Activated CD8-positive, alpha-beta T cell treated with anti-CD3 and anti-CD28 coated beads for 36 hours (primary cell): ENCODE measurements at regions not wholly inside any gene's neighbourhood (a gene's known extent, or its start where the extent isn't known, plus 50 kb on each side); places are given as distances from the start of the nearest gene placed in this dataset.

ENCODE experiments used
- ATAC-seq: fragments of 200-7000 bp; cut with Tn5 transposase; one replicate; pipeline ENCODE4 v1.10.0; 2021; ENCODE audit warnings: mild to moderate bottlenecking, moderate library complexity
- CTCF ChIA-PET: fragments of 350-600 bp; sonication (Branson Sonifier 250); formaldehyde crosslinking; loops from one replicate; lab custom pipeline; 2021; ENCODE audit warnings: antibody characterized with exemption; lab: Charles Lee
- POLR2A ChIA-PET: fragments of 350-600 bp; sonication (Branson Sonifier 250); formaldehyde crosslinking; loops from one replicate; lab custom pipeline; 2021; ENCODE audit warnings: antibody characterized with exemption; lab: Charles Lee
- DNase-seq: peaks from one replicate; pipeline ENCODE4 v3.0.0-alpha.2; 2020
- H3K27ac Mint-ChIP-seq: one replicate; pipeline ENCODE4 v1.8.0; 2021; ENCODE audit warnings: mild to moderate bottlenecking, mixed read lengths
- H3K27me3 Mint-ChIP-seq: one replicate; pipeline ENCODE4 v1.8.0; 2021; ENCODE audit warnings: mixed read lengths
- H3K36me3 Mint-ChIP-seq: one replicate; pipeline ENCODE4 v1.8.0; 2021; ENCODE audit warnings: low read depth, mixed read lengths
- H3K4me1 Mint-ChIP-seq: one replicate; pipeline ENCODE4 v1.8.0; 2021; ENCODE audit warnings: low read depth, mixed read lengths
- H3K4me3 Mint-ChIP-seq: one replicate; pipeline ENCODE4 v1.8.0; 2021; ENCODE audit warnings: mild to moderate bottlenecking, moderate library complexity, mixed read lengths
- H3K9me3 Mint-ChIP-seq: one replicate; pipeline ENCODE4 v1.8.0; 2021; ENCODE audit warnings: mixed read lengths
- intact Hi-C: fragments of 100-400 bp; cut with micrococcal nuclease; formaldehyde crosslinking; loops from one replicate; pipeline ENCODE4 v1.10.0; 2022
- TF ChIP-seq, protein P1 (sequence below): fragments of 200-600 bp; IDR thresholded peaks from one replicate; pipeline ENCODE4 v1.8.0; 2022; ENCODE audit warnings: antibody characterized with exemption, mild to moderate bottlenecking

DNA sequence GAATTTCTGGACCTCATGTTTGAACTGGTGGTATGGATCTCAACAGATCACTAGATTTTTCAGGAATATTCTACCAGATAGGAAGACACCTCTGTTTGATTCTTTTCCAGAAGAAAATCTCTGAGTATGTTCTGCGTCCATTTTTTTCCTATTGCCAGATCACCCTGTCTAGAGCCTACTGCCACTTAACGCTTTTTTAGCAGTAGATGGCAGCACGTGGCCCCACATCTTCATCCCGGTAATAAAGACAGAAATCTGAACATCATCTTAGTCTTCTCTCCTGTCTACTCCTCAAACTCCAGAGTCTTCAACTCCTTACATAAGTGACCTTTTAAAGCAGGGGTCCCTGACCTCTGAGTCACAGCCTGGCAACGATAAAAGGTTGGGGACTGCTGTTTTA, 184.7 kb downstream of the TMA16 start:
- H3K27me3 Mint-ChIP-seq: no peaks in the 10 kb centered on the region
- H3K36me3 Mint-ChIP-seq: no peaks in the 10 kb centered on the region
- H3K4me3 Mint-ChIP-seq: no peak overlapping the region
- ChIA-PET CTCF (interaction anchor here (21.5 kb wide), 1 partner anchor 127 kb away, joined by 250 read pairs; no protein-coding TSS in a partner anchor), POLR2A (no interaction called here)
- no peaks in the 10 kb centered on the region for H3K4me1 Mint-ChIP-seq
- intact Hi-C loops: no loop called here
- TF ChIP-seq, protein P1, sequence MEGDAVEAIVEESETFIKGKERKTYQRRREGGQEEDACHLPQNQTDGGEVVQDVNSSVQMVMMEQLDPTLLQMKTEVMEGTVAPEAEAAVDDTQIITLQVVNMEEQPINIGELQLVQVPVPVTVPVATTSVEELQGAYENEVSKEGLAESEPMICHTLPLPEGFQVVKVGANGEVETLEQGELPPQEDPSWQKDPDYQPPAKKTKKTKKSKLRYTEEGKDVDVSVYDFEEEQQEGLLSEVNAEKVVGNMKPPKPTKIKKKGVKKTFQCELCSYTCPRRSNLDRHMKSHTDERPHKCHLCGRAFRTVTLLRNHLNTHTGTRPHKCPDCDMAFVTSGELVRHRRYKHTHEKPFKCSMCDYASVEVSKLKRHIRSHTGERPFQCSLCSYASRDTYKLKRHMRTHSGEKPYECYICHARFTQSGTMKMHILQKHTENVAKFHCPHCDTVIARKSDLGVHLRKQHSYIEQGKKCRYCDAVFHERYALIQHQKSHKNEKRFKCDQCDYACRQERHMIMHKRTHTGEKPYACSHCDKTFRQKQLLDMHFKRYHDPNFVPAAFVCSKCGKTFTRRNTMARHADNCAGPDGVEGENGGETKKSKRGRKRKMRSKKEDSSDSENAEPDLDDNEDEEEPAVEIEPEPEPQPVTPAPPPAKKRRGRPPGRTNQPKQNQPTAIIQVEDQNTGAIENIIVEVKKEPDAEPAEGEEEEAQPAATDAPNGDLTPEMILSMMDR: no peak
- H3K27ac Mint-ChIP-seq: no peak overlapping the region
- DNase-seq: no peak
- ATAC-seq: no peak
- H3K9me3 Mint-ChIP-seq: no peaks in the 10 kb centered on the region

DNA sequence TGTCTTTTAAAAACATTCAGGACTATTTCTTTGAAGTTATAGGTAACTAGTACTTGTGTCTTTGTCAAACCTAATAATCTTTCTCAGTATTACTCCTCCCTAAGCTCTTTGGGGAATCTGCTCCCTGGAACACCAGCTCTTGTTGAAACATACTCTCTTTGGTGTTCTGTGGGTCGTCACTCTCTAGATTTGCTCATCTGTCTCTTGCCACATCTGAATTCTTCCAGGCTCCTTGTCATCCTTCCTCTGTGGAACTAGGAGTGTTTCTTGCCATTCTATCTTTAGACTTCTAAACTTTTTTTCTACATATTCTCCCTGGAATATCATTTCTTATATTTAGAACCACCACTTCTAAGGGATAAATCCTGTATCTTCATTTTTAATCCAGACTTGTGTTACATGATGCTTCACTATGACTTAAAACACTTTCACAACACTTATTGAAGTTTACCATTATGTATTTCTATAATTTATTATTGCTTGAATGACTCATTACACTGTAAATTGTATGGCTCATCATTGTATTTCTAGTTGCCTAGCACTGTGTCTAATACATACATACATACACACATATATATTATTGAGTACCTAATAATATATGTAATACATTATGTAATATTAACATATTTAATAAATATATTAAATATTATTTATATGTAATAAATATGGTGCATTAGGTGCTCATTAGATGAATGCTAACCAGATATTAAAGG, 186.1 kb downstream of the TMA16 start:
- Mint-ChIP-seq H3K27me3 (no peaks in the 10 kb centered on the region), H3K36me3 (no peaks in the 10 kb centered on the region)
- POLR2A ChIA-PET: interaction anchor here (0.7 kb wide), 1 partner anchor 804 kb away, joined by 4 read pairs; no protein-coding TSS in a partner anchor

DNA sequence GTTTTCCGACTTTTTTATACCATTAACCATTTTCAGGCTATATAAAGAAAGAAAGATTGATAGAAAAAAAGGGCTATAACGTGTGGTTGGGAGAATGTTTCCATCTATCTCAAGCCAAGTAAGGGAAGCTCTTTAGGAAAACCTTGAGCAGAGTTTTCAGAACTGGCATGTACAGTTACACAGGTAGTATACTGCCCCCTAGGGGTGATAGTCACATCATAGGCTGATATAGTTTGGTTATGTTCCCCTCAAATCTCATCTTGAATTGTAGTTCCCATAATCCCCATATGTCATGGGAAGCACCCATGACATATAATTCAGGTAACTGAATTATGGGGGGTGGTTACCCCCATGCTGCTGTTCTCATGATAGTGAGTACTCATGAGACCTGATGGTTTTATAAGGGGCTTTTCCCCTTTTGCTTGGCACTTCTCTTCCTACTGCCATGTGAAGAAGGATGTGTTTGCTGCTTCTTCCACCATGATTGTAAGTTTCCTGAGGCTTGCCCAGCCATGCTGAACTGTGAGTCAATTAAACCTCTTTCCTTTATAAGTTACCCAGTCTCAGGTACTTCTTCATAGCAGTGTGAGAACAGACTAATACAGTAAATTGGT, 186.8 kb downstream of the TMA16 start:
- intact Hi-C loops: loop anchor here (1.0 to 5.0 kb wide), 3 partner anchors 126 to 199 kb away; no protein-coding TSS in a partner anchor
- POLR2A ChIA-PET: no interaction called here
- CTCF ChIA-PET: interaction anchor here (0.6 to 21.5 kb wide), 12 partner anchors 8 to 140 kb away, joined by 3 to 250 read pairs (median 3); no protein-coding TSS in a partner anchor

More for the DNA sequence above, 186.1 kb downstream of the TMA16 start:
- no peak for ATAC-seq
- Mint-ChIP-seq H3K27ac (no peak overlapping the region), H3K4me1 (no peaks in the 10 kb centered on the region), H3K4me3 (no peak overlapping the region), H3K9me3 (no peaks in the 10 kb centered on the region)
- no peak for DNase-seq
- TF ChIP-seq, protein P1: no peak
- CTCF ChIA-PET: interaction anchor here (0.6 to 21.5 kb wide), 12 partner anchors 8 to 140 kb away, joined by 3 to 250 read pairs (median 3); no protein-coding TSS in a partner anchor
- intact Hi-C loops: loop anchor here (1.0 to 5.0 kb wide), 3 partner anchors 125 to 198 kb away; no protein-coding TSS in a partner anchor

DNA sequence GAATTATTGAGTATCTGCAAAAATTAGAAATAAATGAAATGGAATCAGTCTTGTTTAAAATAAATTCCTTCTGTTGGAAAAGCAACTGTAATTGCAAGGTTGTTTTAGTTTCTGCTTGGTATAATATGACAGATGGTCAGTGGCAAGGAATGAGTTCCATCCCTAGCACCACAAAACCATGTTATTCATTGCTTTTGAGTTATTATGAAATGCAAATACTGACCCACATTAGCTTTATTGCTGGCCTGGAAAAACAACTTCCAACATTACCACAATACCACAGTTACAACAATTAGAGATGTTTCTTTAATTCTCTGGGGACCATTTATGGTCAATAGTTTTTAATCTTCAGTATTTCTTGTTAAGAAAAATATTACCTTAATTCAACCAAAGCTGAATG, 194.4 kb downstream of the TMA16 start:
- CTCF ChIA-PET: interaction anchor here (0.9 to 21.5 kb wide), 2 partner anchors 12 to 136 kb away, joined by 3 to 250 read pairs; no protein-coding TSS in a partner anchor
- Mint-ChIP-seq H3K4me1 (no peaks in the 10 kb centered on the region), H3K27me3 (peaks cover 5% of the 10 kb centered on the region), H3K27ac (no peak overlapping the region), H3K36me3 (no peaks in the 10 kb centered on the region), H3K4me3 (no peak overlapping the region), H3K9me3 (no peaks in the 10 kb centered on the region)
- TF ChIP-seq, protein P1: no peak
- DNase-seq: no peak
- POLR2A ChIA-PET: no interaction called here
- no peak for ATAC-seq
- intact Hi-C loops: no loop called here

More for the DNA sequence above, 186.8 kb downstream of the TMA16 start:
- H3K36me3 Mint-ChIP-seq: no peaks in the 10 kb centered on the region
- H3K4me1 Mint-ChIP-seq: no peaks in the 10 kb centered on the region
- no peak overlapping the region for H3K27ac Mint-ChIP-seq
- DNase-seq (peak; percentile 24), ATAC-seq (peak; percentile 45)
- no peaks in the 10 kb centered on the region for H3K9me3 Mint-ChIP-seq
- peaks cover 3% of the 10 kb centered on the region for H3K27me3 Mint-ChIP-seq
- no peak overlapping the region for H3K4me3 Mint-ChIP-seq
- TF ChIP-seq, protein P1: peak; percentile 75
